NCI-H82 treated with DMSO at 0.1 percent for 48 hours (cell line): ENCODE measurements at regions not wholly inside any gene's neighbourhood (a gene's known extent, or its start where the extent isn't known, plus 50 kb on each side); places are given as distances from the start of the nearest gene placed in this dataset.
"Not testable (repeated sequence)": the region's sequence is repeated elsewhere in the genome, so short reads cannot be mapped to it uniquely, and the experiment has no call there.

Source experiments
- DNase-seq: peaks from one replicate; lab custom pipeline; 2025; ENCODE audit not compliant: unreplicated experiment; lab: John Stamatoyannopoulos, UW

- DNase-seq: no peak
Measured at GRCh38 chr16:85503679-85504231, 109.4 kb upstream of the GSE1 start.

- DNase-seq: no peak
Measured at GRCh38 chr16:85504242-85504641, 108.9 kb upstream of the GSE1 start.

DNA sequence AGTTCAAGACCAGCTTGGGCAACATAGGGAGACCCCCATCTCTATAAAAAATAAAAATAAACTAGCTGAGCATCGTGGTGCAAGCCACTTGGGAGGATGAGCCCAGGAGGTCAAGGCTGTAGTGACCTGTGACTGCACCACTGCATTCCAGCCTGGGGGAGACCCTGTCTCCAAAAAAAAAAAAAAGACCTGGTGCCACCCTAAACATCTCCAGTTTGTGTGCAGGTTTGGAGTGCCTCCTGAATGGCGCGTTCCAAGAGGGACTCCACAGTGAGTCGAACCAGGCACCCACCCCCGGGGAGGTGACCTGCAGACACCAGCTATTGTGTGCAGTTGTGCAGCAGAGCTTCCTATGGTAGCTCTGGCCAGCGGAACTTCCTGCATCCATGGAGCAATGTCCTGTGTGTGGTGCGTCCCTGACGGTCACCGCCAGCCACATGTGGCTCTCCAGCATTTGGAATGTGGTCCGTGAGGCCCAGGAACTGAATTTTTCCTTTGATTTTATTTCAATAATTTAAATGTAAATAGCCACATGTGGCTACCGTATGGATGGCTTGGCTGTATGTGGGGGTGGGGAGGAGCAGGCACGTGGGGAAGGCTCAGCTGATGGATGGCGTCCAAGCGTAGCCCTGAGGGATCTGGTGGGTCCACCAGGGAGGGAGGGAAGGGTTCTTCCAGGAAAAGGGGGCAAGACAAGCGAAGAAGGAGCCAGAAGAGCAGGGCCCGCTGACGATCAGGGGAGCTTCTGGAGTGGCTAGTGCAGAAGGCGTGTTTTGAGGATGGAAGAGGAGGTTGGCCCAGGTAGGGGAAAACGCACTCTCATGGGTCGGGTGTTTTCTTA is 107.1 kb upstream of the GSE1 start:
- no peak for DNase-seq

GRCh38 chr16:85506635-85506911 is 106.5 kb upstream of the GSE1 start:
- no peak for DNase-seq

DNA sequence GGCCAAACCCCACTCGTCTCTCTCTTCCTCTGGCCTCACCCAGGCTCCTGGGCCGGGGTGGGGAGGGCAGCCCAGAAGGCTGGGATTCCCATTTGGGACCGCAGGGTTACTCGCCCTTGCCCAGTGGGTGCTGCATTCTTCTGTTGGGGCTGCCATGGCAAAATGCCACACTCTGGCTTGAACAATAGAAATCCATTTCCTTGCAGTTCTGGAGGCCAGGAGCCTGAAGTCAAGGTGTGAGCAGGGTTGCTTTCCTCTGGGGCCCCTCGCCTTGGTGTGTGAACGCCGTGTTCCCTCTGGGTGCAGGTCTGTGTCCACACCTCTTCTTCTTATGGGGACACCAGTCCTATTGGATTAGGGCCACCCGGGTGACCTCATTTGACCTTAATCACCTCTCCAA is 105.8 kb upstream of the GSE1 start:
- DNase-seq: no peak

DNA sequence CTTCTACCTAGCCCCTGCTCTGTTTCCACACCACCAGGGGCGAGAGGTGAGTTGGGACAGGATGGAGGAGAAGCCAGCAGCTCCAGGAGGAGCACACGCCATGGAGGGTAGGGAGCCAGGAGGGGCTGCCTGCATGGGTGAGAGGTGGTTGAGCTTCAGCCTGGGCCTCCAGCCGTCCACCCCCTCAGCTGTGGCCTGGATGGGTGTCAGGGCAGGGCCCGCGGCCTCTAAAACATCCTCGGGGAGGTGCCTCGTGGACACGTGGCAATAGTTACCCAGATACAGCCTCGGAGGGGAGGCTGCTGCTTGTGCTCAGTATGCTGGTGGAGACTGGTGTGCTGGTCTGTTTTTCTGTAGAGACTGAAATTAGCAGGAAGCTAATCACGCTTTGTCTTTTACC is 104.7 kb upstream of the GSE1 start:
- no peak for DNase-seq

- no peak for DNase-seq
Measured at GRCh38 chr16:85508993-85509392, 104.1 kb upstream of the GSE1 start.

DNA sequence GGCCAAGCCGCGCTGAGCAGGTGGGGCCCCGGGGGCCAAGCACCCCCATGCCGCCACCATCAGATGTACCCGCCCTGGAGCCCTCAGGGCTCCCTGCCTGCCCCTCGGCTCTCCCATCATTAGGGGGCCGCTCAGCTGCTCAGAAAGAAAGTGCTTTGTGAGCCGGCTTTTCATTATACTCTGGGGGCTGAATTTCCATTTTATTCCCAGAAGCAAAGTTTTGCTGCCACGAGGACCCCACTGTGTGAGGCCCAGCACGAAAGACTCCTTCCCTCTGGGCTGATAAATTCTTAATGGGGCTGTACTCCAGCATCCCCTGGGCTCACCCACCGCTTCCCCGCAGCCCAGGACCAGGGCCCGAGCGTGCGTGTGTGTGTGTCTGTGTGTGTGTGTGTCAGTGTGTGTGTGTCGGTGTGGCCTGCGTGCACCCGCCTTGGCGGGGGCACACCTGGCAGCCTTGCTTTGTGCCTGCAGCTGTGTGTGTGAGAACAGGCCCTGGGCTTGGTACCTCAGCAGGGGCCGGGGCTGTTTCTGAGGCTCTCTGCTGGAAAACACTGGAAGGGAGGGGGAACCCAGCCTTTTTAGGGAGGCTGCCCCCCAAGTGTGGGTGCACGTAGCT is 103.0 kb upstream of the GSE1 start:
- no peak for DNase-seq

DNA sequence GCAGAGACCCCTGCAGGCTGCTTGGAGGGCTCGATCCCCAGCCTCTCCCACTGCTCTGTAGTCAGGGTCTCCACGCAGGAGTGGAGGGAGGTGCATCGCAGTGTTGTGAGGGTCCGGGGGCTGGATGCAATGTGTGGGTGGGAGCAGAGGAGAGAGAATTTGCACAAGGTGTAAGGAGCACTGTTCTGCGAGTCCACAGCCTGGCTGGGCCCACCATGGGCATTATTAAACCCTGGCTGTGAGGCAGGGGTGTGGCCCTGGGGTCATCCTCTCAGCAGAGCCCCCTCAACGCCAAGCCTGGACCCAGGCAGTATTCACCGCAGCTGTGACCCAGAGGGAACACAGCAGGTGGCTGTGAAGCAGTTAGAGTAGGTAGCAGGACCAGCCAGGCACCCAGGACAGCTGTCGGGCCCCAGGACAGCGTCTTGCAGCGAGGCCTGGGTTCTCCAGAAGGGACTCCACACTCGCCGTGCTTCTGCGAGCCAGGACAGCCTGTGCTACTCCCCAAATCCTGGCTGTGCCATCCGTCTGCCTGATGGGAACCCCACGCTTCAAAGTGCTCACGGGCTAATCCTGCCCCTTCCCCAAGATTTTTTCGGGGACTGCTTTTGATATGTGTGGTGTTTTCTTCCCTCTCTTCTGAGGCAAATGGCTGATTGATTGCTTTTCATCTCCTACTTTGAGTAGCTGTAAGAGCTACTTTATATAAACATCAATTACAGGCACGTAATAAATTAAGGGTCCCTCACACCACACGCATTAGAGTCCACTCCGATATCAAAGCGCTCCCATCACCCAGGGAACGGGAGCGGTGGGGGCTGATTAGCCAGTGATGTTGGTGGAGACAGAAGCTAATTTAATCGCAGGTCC is 100.9 kb upstream of the GSE1 start:
- no peak for DNase-seq

DNA sequence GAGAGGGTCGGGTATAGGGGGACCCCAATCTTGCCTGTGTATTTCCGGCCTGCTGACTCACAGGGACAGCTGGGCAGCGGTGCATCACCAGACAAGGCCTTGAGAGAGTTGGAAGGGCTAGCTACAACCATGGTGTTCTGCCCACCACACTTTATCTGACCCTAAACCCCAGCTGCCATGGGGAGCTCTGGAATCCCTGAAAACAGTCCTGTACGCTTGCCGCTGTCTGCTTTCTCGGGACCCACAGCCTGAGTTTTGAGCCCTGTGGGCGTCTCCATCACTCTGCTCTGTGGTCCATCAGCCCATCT is 100.4 kb upstream of the GSE1 start:
- DNase-seq: no peak

GRCh38 chr16:85513180-85513579 is 99.9 kb upstream of the GSE1 start:
- no peak for DNase-seq

- no peak for DNase-seq
Measured at GRCh38 chr16:85513649-85514048, 99.5 kb upstream of the GSE1 start.

- DNase-seq: no peak
Measured at GRCh38 chr16:85514295-85514597, 98.9 kb upstream of the GSE1 start.

GRCh38 chr16:85514598-85515318 is 98.4 kb upstream of the GSE1 start:
- no peak for DNase-seq

DNA sequence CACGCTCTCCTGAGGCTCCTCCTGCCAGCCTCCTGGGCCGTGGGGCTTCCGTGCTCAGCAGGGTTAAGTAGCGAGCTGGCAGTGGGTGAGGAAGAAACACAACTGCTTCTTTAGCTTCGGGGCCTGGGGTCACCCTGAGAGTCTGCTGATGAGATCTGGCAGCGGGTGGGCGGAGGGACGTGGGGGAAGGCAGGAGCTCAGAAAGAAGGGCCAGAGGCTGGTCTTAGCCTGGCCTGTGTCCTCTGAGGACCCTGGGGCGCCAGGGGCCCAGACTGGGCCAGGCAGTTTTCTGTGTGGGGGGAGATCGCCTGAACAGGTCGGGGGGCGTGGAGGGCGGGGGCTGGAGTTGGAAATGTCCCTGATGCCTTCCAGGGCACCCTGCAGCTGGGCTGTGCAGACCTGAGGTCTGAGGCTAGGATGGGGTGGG is 97.8 kb upstream of the GSE1 start:
- DNase-seq: no peak

- no peak for DNase-seq
Measured at GRCh38 chr16:85515830-85516397, 97.2 kb upstream of the GSE1 start.

- DNase-seq: no peak
Measured at GRCh38 chr16:85517154-85517553, 96.0 kb upstream of the GSE1 start.

GRCh38 chr16:85517563-85518179 is 95.5 kb upstream of the GSE1 start:
- DNase-seq: no peak

- DNase-seq: no peak
Measured at GRCh38 chr16:85518398-85519049, 94.6 kb upstream of the GSE1 start.

- not testable (repeated sequence) for DNase-seq
Measured at GRCh38 chr16:85519050-85519440, 94.1 kb upstream of the GSE1 start.
